Calu3 (cell line): ENCODE measurements at regions not wholly inside any gene's neighbourhood (a gene's known extent, or its start where the extent isn't known, plus 50 kb on each side); places are given as distances from the start of the nearest gene placed in this dataset.

Source experiments
- BruUV-seq: library from RNA; stranded (reverse); fragments of 400-500 nt; replicated peaks from 2 replicates; lab custom pipeline; 2021; lab: Mats Ljungman, UMichigan
- CTCF ChIA-PET: fragments of 300-600 bp; sonication (Branson Sonifier 250); formaldehyde crosslinking; loops from one replicate; lab custom pipeline; 2022; ENCODE audit warnings: antibody characterized with exemption; lab: Charles Lee
- DNase-seq: peaks from one replicate; pipeline ENCODE4 v3.0.0; 2022
- H3K27ac Mint-ChIP-seq: one replicate; pipeline ENCODE4 v1.8.0; 2022; ENCODE audit warnings: mixed read lengths; ENCODE audit not compliant: unreplicated experiment
- H3K27me3 Mint-ChIP-seq: one replicate; pipeline ENCODE4 v1.8.0; 2022; ENCODE audit warnings: mixed read lengths; ENCODE audit not compliant: unreplicated experiment
- H3K36me3 Mint-ChIP-seq: one replicate; pipeline ENCODE4 v1.8.0; 2022; ENCODE audit warnings: mild to moderate bottlenecking, moderate library complexity, mixed read lengths; ENCODE audit not compliant: insufficient read depth, unreplicated experiment
- H3K4me1 Mint-ChIP-seq: one replicate; pipeline ENCODE4 v1.8.0; 2022; ENCODE audit warnings: mild to moderate bottlenecking, low read depth, mixed read lengths; ENCODE audit not compliant: unreplicated experiment
- H3K4me3 Mint-ChIP-seq: one replicate; pipeline ENCODE4 v1.8.0; 2022; ENCODE audit warnings: mild to moderate bottlenecking, low read depth, moderate library complexity, mixed read lengths; ENCODE audit not compliant: unreplicated experiment
- H3K9me3 Mint-ChIP-seq: one replicate; pipeline ENCODE4 v1.8.0; 2022; ENCODE audit warnings: low read depth, mixed read lengths; ENCODE audit not compliant: unreplicated experiment
- CTCF ChIP-seq: fragments of 200-600 bp; IDR thresholded peaks from one replicate; pipeline ENCODE4 v1.8.0; 2022; ENCODE audit warnings: antibody characterized with exemption; ENCODE audit not compliant: unreplicated experiment
- intact Hi-C: fragments of 100-400 bp; cut with micrococcal nuclease; formaldehyde crosslinking; loops from one replicate; pipeline ENCODE4 v1.10.0; 2022; ENCODE audit not compliant: unreplicated experiment

GRCh38 chr11:10990637-10991193, 132.9 kb upstream of the ZBED5 start:
- no peak for TF ChIP-seq CTCF
- peaks cover 15% of the 10 kb centered on the region for H3K4me1 Mint-ChIP-seq
- H3K4me3 Mint-ChIP-seq: no peak overlapping the region
- peak; percentile 25 for DNase-seq
- no peak overlapping the region for H3K27ac Mint-ChIP-seq
- BruUV-seq: no TSS peak
- CTCF ChIA-PET: interaction anchor here (1.3 to 1.7 kb wide), 3 partner anchors 11 to 38 kb away, joined by 3 to 6 read pairs (median 5); no protein-coding TSS in a partner anchor
- H3K9me3 Mint-ChIP-seq: peaks cover 5% of the 10 kb centered on the region
- intact Hi-C loops: no loop called here
- H3K27me3 Mint-ChIP-seq: no peaks in the 10 kb centered on the region
- H3K36me3 Mint-ChIP-seq: no peaks in the 10 kb centered on the region

DNA sequence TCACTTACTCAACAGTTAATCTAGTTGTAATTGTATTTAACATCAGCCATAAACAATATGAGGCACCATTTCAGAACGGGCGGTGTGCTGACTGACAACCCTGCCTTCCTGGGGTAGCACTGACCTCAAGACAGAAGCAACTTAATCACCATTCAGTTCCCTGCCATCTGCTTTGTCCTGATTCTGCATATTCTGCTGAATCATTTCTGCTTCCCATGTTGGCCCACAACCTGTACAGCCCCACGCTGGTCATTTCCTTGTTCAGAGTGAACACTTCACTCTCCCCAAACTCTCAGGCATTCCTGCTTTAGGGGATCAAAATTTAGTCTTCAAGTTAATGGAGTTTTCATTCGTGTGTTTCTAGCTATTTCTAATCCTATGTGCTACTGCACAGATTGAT, 132.3 kb upstream of the ZBED5 start:
- no peak overlapping the region for H3K4me3 Mint-ChIP-seq
- no peak for DNase-seq
- H3K27ac Mint-ChIP-seq: no peak overlapping the region
- CTCF ChIA-PET: interaction anchor here (1.3 to 1.7 kb wide), 3 partner anchors 12 to 38 kb away, joined by 3 to 6 read pairs (median 5); no protein-coding TSS in a partner anchor
- H3K36me3 Mint-ChIP-seq: no peaks in the 10 kb centered on the region
- peaks cover 15% of the 10 kb centered on the region for H3K4me1 Mint-ChIP-seq
- BruUV-seq: no TSS peak
- no peaks in the 10 kb centered on the region for H3K27me3 Mint-ChIP-seq
- intact Hi-C loops: no loop called here
- TF ChIP-seq CTCF: no peak
- peaks cover 5% of the 10 kb centered on the region for H3K9me3 Mint-ChIP-seq

DNA sequence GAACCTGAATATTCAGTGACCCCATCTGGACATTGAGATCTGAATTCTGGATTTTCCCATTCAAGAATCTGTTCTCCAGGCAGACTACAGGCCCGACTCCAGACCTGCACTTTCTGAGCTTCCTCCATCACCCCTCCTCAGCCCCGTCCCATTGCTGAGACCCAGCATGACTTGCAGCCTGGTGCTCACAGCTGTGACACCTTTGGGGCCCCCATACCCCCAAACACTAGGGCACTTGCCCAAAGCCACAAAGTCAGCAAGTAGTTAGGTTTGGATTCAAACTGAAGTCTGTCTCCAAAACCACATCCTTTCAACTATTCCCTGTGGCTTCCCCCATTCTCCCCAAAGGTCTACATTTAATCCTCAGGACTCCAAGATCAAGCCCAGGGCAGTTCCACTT, 128.2 kb upstream of the ZBED5 start:
- no peak for DNase-seq
- intact Hi-C loops: no loop called here
- CTCF ChIA-PET: interaction anchor here (0.6 to 1.1 kb wide), 2 partner anchors 18 to 52 kb away, joined by 3 read pairs; no protein-coding TSS in a partner anchor
- Mint-ChIP-seq H3K36me3 (no peaks in the 10 kb centered on the region), H3K4me3 (no peak overlapping the region), H3K4me1 (peaks cover 19% of the 10 kb centered on the region), H3K27ac (no peak overlapping the region), H3K9me3 (no peaks in the 10 kb centered on the region), H3K27me3 (no peaks in the 10 kb centered on the region)
- no peak for TF ChIP-seq CTCF
- BruUV-seq: no TSS peak

DNA sequence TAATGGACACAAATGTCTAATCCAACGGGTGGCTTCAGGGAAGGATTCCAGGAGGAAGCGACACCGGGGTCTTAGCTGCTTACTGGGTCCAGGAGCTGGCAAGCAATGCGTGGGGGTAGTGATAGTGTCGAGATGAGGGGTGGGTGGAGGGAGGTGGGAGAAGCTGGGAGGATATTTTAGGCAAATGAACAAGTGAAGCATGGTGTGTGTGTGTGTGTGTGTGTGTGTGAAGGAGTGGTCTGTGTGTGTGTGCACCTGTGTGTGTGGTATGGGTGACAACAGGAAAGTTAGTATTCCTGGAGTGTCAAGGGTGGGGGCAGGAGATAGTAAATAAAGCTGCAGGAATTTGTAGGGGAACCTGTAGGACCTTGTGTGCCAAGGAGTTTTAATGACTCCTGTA, 126.9 kb upstream of the ZBED5 start:
- no peak for TF ChIP-seq CTCF
- DNase-seq: no peak
- Mint-ChIP-seq H3K27me3 (no peaks in the 10 kb centered on the region), H3K27ac (no peak overlapping the region), H3K36me3 (no peaks in the 10 kb centered on the region), H3K4me1 (peaks cover 8% of the 10 kb centered on the region), H3K9me3 (no peaks in the 10 kb centered on the region), H3K4me3 (no peak overlapping the region)
- CTCF ChIA-PET: no interaction called here
- BruUV-seq: no TSS peak
- intact Hi-C loops: no loop called here
